H1 (cell line): ENCODE measurements at regions not wholly inside any gene's neighbourhood (a gene's known extent, or its start where the extent isn't known, plus 50 kb on each side); places are given as distances from the start of the nearest gene placed in this dataset.
A peak's percentile ranks its signal among the peaks of the same experiment; 100 is the strongest.

ENCODE experiments used
- CTCF ChIA-PET: fragments of 300-600 bp; sonication (Branson Sonifier 250); formaldehyde crosslinking; loops from one replicate; lab custom pipeline; 2021; ENCODE audit not compliant: partially characterized antibody; lab: Charles Lee
- POLR2A ChIA-PET: fragments of 300-600 bp; sonication (Branson Sonifier 250); formaldehyde crosslinking; loops from one replicate; lab custom pipeline; 2021; ENCODE audit warnings: inconsistent platforms; ENCODE audit not compliant: partially characterized antibody; lab: Charles Lee
- DNase-seq, 2 experiments: peaks; one replicate each; pipeline versions ENCODE4 v3.0.0 to v3.0.0-alpha.2; 2010 to 2022; ENCODE audit warnings: low spot score in 2 of 2, low read depth in 1 of 2, mixed read lengths in 1 of 2
- FAIRE-seq: peaks from 2 replicates; lab custom pipeline; 2011; peaks lifted over from hg19 to GRCh38; lab: Jason Lieb, UNC
- H2AFZ ChIP-seq: 2 replicates; pipeline ENCODE4 v1.8.1; 2012; ENCODE audit warnings: low read length, inconsistent platforms
- H2AK5ac ChIP-seq: 2 replicates; pipeline ENCODE4 v1.6.1; 2013; ENCODE audit warnings: low read depth, low read length
- H2BK120ac ChIP-seq: replicated peaks from 2 replicates; pipeline ENCODE3; 2013; ENCODE audit warnings: low read depth, low read length, inconsistent platforms
- H2BK12ac ChIP-seq: 2 replicates; pipeline ENCODE4 v1.6.1; 2013; ENCODE audit warnings: low read depth, low read length
- H2BK15ac ChIP-seq: 2 replicates; pipeline ENCODE4 v1.6.1; 2013; ENCODE audit warnings: low read length
- H2BK20ac ChIP-seq: 2 replicates; pipeline ENCODE4 v1.6.1; 2013; ENCODE audit warnings: low read length
- H2BK5ac ChIP-seq: 2 replicates; pipeline ENCODE4 v1.6.1; 2013; ENCODE audit warnings: low read depth, low read length
- H3K14ac ChIP-seq: 2 replicates; pipeline ENCODE4 v1.6.1; 2013; ENCODE audit warnings: inconsistent platforms; ENCODE audit not compliant: insufficient read length
- H3K18ac ChIP-seq: 2 replicates; pipeline ENCODE4 v1.6.1; 2013; ENCODE audit warnings: low read length; ENCODE audit errors: extremely low read depth
- H3K23ac ChIP-seq: 2 replicates; pipeline ENCODE4 v1.6.1; 2013; ENCODE audit warnings: inconsistent platforms; ENCODE audit not compliant: insufficient read length
- H3K23me2 ChIP-seq: 2 replicates; pipeline ENCODE4 v1.6.1; 2013; ENCODE audit warnings: low read depth, low read length
- H3K27ac ChIP-seq: 2 replicates; pipeline ENCODE4 v1.6.1; 2011; ENCODE audit warnings: low read depth, low read length, inconsistent platforms
- H3K27me3 ChIP-seq, 4 experiments: replicated peaks in 1 of 4; 1 replicate in 1 of 4; 2 replicates in 3 of 4; pipeline versions ENCODE4 v1.6.1 to v1.8.1; 2011 to 2013; ENCODE audit warnings: low read length in 3 of 4, mild to moderate bottlenecking in 3 of 4, inconsistent platforms in 2 of 4, mixed read lengths in 2 of 4, moderate library complexity in 1 of 4; ENCODE audit not compliant: control insufficient read depth in 3 of 4, insufficient read depth in 3 of 4; ENCODE audit errors: extremely low read depth in 1 of 4
- H3K36me3 ChIP-seq, 4 experiments: 2 replicates each; pipeline versions ENCODE4 v1.6.1 to v1.8.1; 2011 to 2013; ENCODE audit warnings: mild to moderate bottlenecking in 4 of 4, low read length in 3 of 4, moderate library complexity in 2 of 4, control low read depth in 1 of 4, inconsistent platforms in 1 of 4; ENCODE audit not compliant: insufficient read depth in 4 of 4, control insufficient read depth in 2 of 4
- H3K4ac ChIP-seq: replicated peaks from 2 replicates; pipeline ENCODE3; 2013; ENCODE audit warnings: low read length, low read depth, mixed read lengths, inconsistent platforms; ENCODE audit not compliant: insufficient read length
- H3K4me1 ChIP-seq, 4 experiments: replicated peaks in 1 of 4; 1 replicate in 1 of 4; 2 replicates in 3 of 4; pipeline versions ENCODE4 v1.6.1 to v1.8.1; 2011 to 2013; ENCODE audit warnings: low read length in 3 of 4, inconsistent platforms in 2 of 4, mixed read lengths in 1 of 4; ENCODE audit not compliant: insufficient read depth in 4 of 4, control insufficient read depth in 3 of 4
- H3K4me2 ChIP-seq, 2 experiments: 2 replicates each; pipeline versions ENCODE4 v1.6.1 to v1.8.1; 2011 to 2013; ENCODE audit warnings: low read depth in 2 of 2, low read length in 2 of 2, control low read depth in 1 of 2, inconsistent platforms in 1 of 2, mild to moderate bottlenecking in 1 of 2; ENCODE audit not compliant: insufficient read depth in 1 of 2
- H3K4me3 ChIP-seq, 4 experiments: fragments of 200-600, 300-600 bp in 1 of 4; sonication (generic), shearing (Covaris generic), sonication (Bioruptor Twin) in 1 of 4; 2 replicates each; pipeline versions ENCODE4 v1.5.1 to v1.8.1; 2011 to 2016; ENCODE audit warnings: low read length in 4 of 4, low read depth in 3 of 4, control low read depth in 2 of 4, inconsistent platforms in 2 of 4, mild to moderate bottlenecking in 2 of 4, mixed read lengths in 1 of 4, moderate library complexity in 1 of 4; ENCODE audit not compliant: insufficient read depth in 2 of 4; ENCODE audit errors: extremely low read depth in 1 of 4
- H3K56ac ChIP-seq: replicated peaks from 2 replicates; pipeline ENCODE3; 2013; ENCODE audit warnings: low read depth, mild to moderate bottlenecking, mixed read lengths, low read length, inconsistent platforms; ENCODE audit not compliant: insufficient read length
- H3K79me1 ChIP-seq: 2 replicates; pipeline ENCODE4 v1.6.1; 2013; ENCODE audit warnings: low read depth, low read length, control low read depth
- H3K79me2 ChIP-seq, 2 experiments: 2 replicates each; pipeline versions ENCODE4 v1.6.1 to v1.8.1; 2012 to 2013; ENCODE audit warnings: low read length in 2 of 2, mild to moderate bottlenecking in 2 of 2, inconsistent platforms in 1 of 2; ENCODE audit not compliant: insufficient read depth in 2 of 2, control insufficient read depth in 1 of 2
- H3K9ac ChIP-seq, 4 experiments: replicated peaks in 1 of 4; 1 replicate in 1 of 4; 2 replicates in 3 of 4; pipeline versions ENCODE4 v1.6.1 to v1.8.1; 2011 to 2013; ENCODE audit warnings: low read depth in 3 of 4, low read length in 3 of 4, control low read depth in 2 of 4, mild to moderate bottlenecking in 2 of 4, moderate library complexity in 2 of 4, inconsistent platforms in 1 of 4; ENCODE audit errors: extremely low read depth in 1 of 4
- H3K9me3 ChIP-seq, 2 experiments: 2 replicates each; pipeline versions ENCODE4 v1.6.1 to v1.8.1; 2012 to 2013; ENCODE audit warnings: mild to moderate bottlenecking in 2 of 2, moderate library complexity in 2 of 2, control low read depth in 1 of 2, inconsistent platforms in 1 of 2, low read depth in 1 of 2, low read length in 1 of 2, mixed read lengths in 1 of 2; ENCODE audit not compliant: insufficient read depth in 2 of 2
- H4K20me1 ChIP-seq, 2 experiments: replicated peaks in 1 of 2; 2 replicates each; pipeline versions ENCODE3 to v1.8.1; 2011 to 2013; ENCODE audit warnings: inconsistent platforms in 2 of 2, low read length in 2 of 2, mild to moderate bottlenecking in 1 of 2; ENCODE audit not compliant: insufficient read depth in 2 of 2, control insufficient read depth in 1 of 2
- H4K5ac ChIP-seq: 2 replicates; pipeline ENCODE4 v1.6.1; 2013; ENCODE audit warnings: low read length, low read depth, mixed read lengths, inconsistent platforms; ENCODE audit not compliant: insufficient read length
- H4K8ac ChIP-seq: 2 replicates; pipeline ENCODE4 v1.8.0; 2013; ENCODE audit warnings: mild to moderate bottlenecking, moderate library complexity, low read length, inconsistent platforms; ENCODE audit not compliant: insufficient read depth; ENCODE audit errors: extremely low read depth
- H4K91ac ChIP-seq: replicated peaks from 2 replicates; pipeline ENCODE3; 2013; ENCODE audit warnings: low read length, mixed read lengths, inconsistent platforms; ENCODE audit not compliant: insufficient read length
- BCL11A ChIP-seq, 2 experiments: IDR thresholded peaks; one replicate each; pipeline ENCODE4 v1.6.1; 2011; ENCODE audit warnings: low read depth in 2 of 2, low read length in 2 of 2, mild to moderate bottlenecking in 2 of 2
- BRCA1 ChIP-seq: IDR thresholded peaks from 2 replicates; pipeline ENCODE4 v1.6.1; 2012; ENCODE audit warnings: low read depth, low read length, improper control_type of control experiment
- CEBPB ChIP-seq: IDR thresholded peaks from 2 replicates; pipeline ENCODE4 v1.6.1; 2012; ENCODE audit warnings: low read depth, low read length
- HDAC2 ChIP-seq, 2 experiments: fragments of 300-600 bp in 1 of 2; sonication (generic) in 1 of 2; IDR thresholded peaks; 2 replicates each; pipeline ENCODE4 v1.6.1; 2011 to 2012; ENCODE audit warnings: low read depth in 2 of 2, low read length in 2 of 2, mild to moderate bottlenecking in 2 of 2, moderate library complexity in 2 of 2, borderline replicate concordance in 1 of 2, inconsistent platforms in 1 of 2
- KDM4A ChIP-seq: IDR thresholded peaks from one replicate; pipeline ENCODE4 v1.7.1; 2012; ENCODE audit warnings: low read depth, mild to moderate bottlenecking, moderate library complexity, low read length, inconsistent platforms; ENCODE audit not compliant: severe bottlenecking
- MAX ChIP-seq: IDR thresholded peaks from 2 replicates; pipeline ENCODE4 v1.6.1; 2012; ENCODE audit warnings: inconsistent platforms
- POLR2A ChIP-seq, 2 experiments: IDR thresholded peaks; 1 replicate in 1 of 2; 2 replicates in 1 of 2; pipeline ENCODE4 v1.6.1; 2011; ENCODE audit warnings: low read depth in 2 of 2, low read length in 2 of 2, mild to moderate bottlenecking in 2 of 2; ENCODE audit errors: control extremely low read depth in 1 of 2
- SIX5 ChIP-seq: IDR thresholded peaks from 2 replicates; pipeline ENCODE4 v1.6.1; 2011; ENCODE audit warnings: mild to moderate bottlenecking, low read depth, low read length
- SRF ChIP-seq: IDR thresholded peaks from 2 replicates; pipeline ENCODE4 v1.6.1; 2011; ENCODE audit warnings: mild to moderate bottlenecking, low read depth, low read length, moderate library complexity
- TAF1 ChIP-seq: IDR thresholded peaks from 2 replicates; pipeline ENCODE4 v1.6.1; 2011; ENCODE audit warnings: mild to moderate bottlenecking, low read depth, low read length
- WGBS, 2 experiments: shearing (Covaris generic) in 1 of 2; methylation state at CpG; one replicate each; pipeline versions ENCODE4 v1.1.6 to v1.1.7; 2013 to 2015; ENCODE audit warnings: low lambda C conversion rate in 2 of 2, mixed read lengths in 2 of 2, inconsistent platforms in 1 of 2, low coverage in 1 of 2, missing lambda C conversion rate in 1 of 2; ENCODE audit not compliant: insufficient replicate concordance in 2 of 2, insufficient coverage in 1 of 2, insufficient read length in 1 of 2; ENCODE audit errors: extremely low coverage in 1 of 2, missing lambda C conversion rate in 1 of 2; 5-methylcytosine and 5-hydroxymethylcytosine counted together
- TF ChIP-seq, protein P1 (sequence below), 3 experiments: IDR thresholded peaks; 1 replicate in 2 of 3; 2 replicates in 1 of 3; pipeline versions ENCODE4 v1.5.1 to v1.6.1; 2011; ENCODE audit warnings: low read length in 3 of 3, mild to moderate bottlenecking in 3 of 3, inconsistent platforms in 2 of 3, low read depth in 1 of 3, moderate library complexity in 1 of 3; ENCODE audit not compliant: insufficient read depth in 1 of 3; ENCODE audit errors: control extremely low read depth in 1 of 3

DNA sequence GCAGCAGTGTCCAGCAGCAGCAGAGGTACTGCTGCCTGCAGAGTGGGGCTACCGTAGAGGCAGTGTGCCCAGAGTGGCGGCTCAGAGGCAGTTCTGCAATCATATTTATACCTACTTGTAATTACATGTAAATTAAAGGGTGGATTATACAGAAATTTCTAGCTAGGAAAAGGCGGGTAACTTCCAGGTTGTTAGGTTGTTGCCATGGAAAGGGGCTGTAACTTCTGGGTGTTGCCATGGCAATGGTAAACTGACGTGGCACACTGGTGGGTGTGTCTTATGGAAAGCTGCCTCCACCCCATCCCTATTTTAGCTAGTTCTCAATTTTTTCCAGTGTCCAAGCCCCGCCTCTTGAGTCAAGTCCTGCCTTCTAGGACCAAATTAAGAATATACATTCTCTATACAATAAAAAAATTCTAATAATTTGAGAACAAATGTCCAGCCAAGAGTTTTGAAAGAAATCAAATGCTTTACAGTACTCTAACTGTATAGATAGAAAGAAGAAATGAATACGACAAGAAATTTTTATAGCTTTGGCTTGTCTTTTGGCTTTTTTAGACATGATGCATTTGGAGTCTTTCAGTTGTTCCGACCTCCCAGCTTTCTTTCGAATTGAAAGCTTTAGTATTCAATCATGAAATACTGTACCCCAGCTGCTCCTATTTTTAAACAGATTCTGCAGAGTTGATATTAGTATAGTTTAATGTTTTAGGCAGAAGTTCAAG, 816.6 kb downstream of the DIAPH3 start:
- Histone ChIP-seq H3K4me2 (no peak overlapping the region), H3K79me2 (no peaks in the 10 kb centered on the region), H3K23ac (no peak overlapping the region), H3K23me2 (no peaks in the 10 kb centered on the region), H3K9ac (no peak overlapping the region), H4K8ac (no peak overlapping the region), H2BK15ac (no peak overlapping the region), H3K36me3 (no peaks in the 10 kb centered on the region), H4K5ac (no peak overlapping the region), H3K4ac (no peak overlapping the region), H2AFZ (no peak overlapping the region), H3K4me3 (no peak overlapping the region), H2BK20ac (no peak overlapping the region), H4K20me1 (no peaks in the 10 kb centered on the region), H3K27ac (no peak overlapping the region), H3K18ac (no peak overlapping the region), H3K14ac (no peak overlapping the region), H4K91ac (no peak overlapping the region), H3K4me1 (no peaks in the 10 kb centered on the region), H2BK120ac (no peak overlapping the region), H3K9me3 (no peaks in the 10 kb centered on the region), H3K56ac (no peak overlapping the region), H2AK5ac (no peak overlapping the region), H3K79me1 (no peaks in the 10 kb centered on the region), H2BK12ac (no peak overlapping the region), H3K27me3 (no peaks in the 10 kb centered on the region), H2BK5ac (no peak overlapping the region)
- POLR2A ChIA-PET = no interaction called here
- FAIRE-seq = peak; percentile 90
- CTCF ChIA-PET = interaction anchor here (0.5 to 1.2 kb wide), 3 partner anchors 29 to 405 kb away, joined by 3 read pairs; no protein-coding TSS in a partner anchor
- no peak for DNase-seq
- WGBS, 2 experiments = 81% methylated on average over 8 of the region's 8 CpGs; no CpG with 5 or more reads in 1 of the 2 experiments
- no peak for TF ChIP-seq POLR2A (IDR thresholded peaks at IDR 0.05; ENCODE audit: control extremely low read depth in 1 of 2, low read depth in 2 of 2, low read length in 2 of 2)
- TF ChIP-seq, protein P1, sequence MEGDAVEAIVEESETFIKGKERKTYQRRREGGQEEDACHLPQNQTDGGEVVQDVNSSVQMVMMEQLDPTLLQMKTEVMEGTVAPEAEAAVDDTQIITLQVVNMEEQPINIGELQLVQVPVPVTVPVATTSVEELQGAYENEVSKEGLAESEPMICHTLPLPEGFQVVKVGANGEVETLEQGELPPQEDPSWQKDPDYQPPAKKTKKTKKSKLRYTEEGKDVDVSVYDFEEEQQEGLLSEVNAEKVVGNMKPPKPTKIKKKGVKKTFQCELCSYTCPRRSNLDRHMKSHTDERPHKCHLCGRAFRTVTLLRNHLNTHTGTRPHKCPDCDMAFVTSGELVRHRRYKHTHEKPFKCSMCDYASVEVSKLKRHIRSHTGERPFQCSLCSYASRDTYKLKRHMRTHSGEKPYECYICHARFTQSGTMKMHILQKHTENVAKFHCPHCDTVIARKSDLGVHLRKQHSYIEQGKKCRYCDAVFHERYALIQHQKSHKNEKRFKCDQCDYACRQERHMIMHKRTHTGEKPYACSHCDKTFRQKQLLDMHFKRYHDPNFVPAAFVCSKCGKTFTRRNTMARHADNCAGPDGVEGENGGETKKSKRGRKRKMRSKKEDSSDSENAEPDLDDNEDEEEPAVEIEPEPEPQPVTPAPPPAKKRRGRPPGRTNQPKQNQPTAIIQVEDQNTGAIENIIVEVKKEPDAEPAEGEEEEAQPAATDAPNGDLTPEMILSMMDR (IDR thresholded peaks at IDR 0.05; ENCODE audit: control extremely low read depth in 1 of 3, insufficient read depth in 1 of 3, low read depth in 1 of 3, low read length in 3 of 3) = no peak
- no peak for TF ChIP-seq SRF
- no peak for TF ChIP-seq BCL11A (IDR thresholded peaks at IDR 0.05; ENCODE audit: low read depth in 2 of 2, low read length in 2 of 2)
- no peak for TF ChIP-seq BRCA1
- TF ChIP-seq MAX = no peak
- TF ChIP-seq SIX5 = no peak
- TF ChIP-seq HDAC2 (IDR thresholded peaks at IDR 0.05; ENCODE audit: borderline replicate concordance in 1 of 2, low read depth in 2 of 2, low read length in 2 of 2) = no peak
- no peak for TF ChIP-seq KDM4A
- TF ChIP-seq CEBPB = no peak
- TF ChIP-seq TAF1 = no peak
